GM18502 (cell line): ENCODE measurements at regions not wholly inside any gene's neighbourhood (a gene's known extent, or its start where the extent isn't known, plus 50 kb on each side); places are given as distances from the start of the nearest gene placed in this dataset.
"Not testable (repeated sequence)": the region's sequence is repeated elsewhere in the genome, so short reads cannot be mapped to it uniquely, and the experiment has no call there.

Source experiments
- ATAC-seq: cut with Tn5 transposase; IDR thresholded peaks from one replicate; pipeline ENCODE4 v1.9.1; 2021; ENCODE audit warnings: mild to moderate bottlenecking; ENCODE audit not compliant: unreplicated experiment, poor library complexity

DNA sequence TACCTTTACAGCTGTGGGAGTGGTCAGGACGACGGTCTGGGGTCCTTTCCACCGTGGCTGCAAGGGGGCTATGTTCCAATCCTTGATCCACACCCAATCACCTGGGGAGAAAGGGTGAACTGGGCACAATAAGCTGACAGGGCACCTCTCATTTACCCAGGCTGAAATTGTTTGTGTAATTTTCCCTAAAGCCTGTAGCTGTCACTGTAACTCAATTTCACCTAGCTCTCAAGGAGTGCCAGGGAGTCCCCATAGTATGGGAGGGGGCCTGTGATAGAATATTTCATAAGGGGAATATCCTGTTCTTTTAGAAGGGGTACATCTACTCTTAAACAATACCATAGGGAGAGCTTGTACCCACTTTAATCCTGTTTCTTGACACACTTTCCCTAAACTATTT is 51.7 kb upstream of the COX7C start:
- ATAC-seq: not testable (repeated sequence)
